Spinal cord (tissue), 9 donors: ENCODE measurements at regions not wholly inside any gene's neighbourhood (a gene's known extent, or its start where the extent isn't known, plus 50 kb on each side); places are given as distances from the start of the nearest gene placed in this dataset.

Experiments used
- DNase-seq, 6 donors: peaks; one replicate each; pipeline versions ENCODE4 v3.0.0 to v3.0.0-alpha.2; 2013 to 2015; ENCODE audit warnings: low spot score in 6 of 6, low read depth in 4 of 6
- H3K27ac ChIP-seq: one replicate; pipeline ENCODE4 v1.5.1; 2013; ENCODE audit warnings: low read depth, low read length, control low read depth
- H3K27me3 ChIP-seq: one replicate; pipeline ENCODE4 v1.6.1; 2013; ENCODE audit warnings: low read length; ENCODE audit not compliant: control insufficient read depth, insufficient read depth
- H3K36me3 ChIP-seq: one replicate; pipeline ENCODE4 v1.6.1; 2013; ENCODE audit warnings: low read length; ENCODE audit not compliant: control insufficient read depth, insufficient read depth
- H3K4me1 ChIP-seq: one replicate; pipeline ENCODE4 v1.6.1; 2013; ENCODE audit warnings: low read length; ENCODE audit not compliant: control insufficient read depth, insufficient read depth
- H3K4me3 ChIP-seq: one replicate; pipeline ENCODE4 v1.5.1; 2013; ENCODE audit warnings: low read depth, low read length, control low read depth
- H3K9me3 ChIP-seq: one replicate; pipeline ENCODE4 v1.6.1; 2013; ENCODE audit warnings: low read length; ENCODE audit not compliant: control insufficient read depth, insufficient read depth
- WGBS: methylation state at CpG from one replicate; pipeline ENCODE4 v1.1.5; 2013; ENCODE audit warnings: missing lambda C conversion rate; ENCODE audit not compliant: insufficient coverage; 5-methylcytosine and 5-hydroxymethylcytosine counted together
- donor health status: healthy.

DNA sequence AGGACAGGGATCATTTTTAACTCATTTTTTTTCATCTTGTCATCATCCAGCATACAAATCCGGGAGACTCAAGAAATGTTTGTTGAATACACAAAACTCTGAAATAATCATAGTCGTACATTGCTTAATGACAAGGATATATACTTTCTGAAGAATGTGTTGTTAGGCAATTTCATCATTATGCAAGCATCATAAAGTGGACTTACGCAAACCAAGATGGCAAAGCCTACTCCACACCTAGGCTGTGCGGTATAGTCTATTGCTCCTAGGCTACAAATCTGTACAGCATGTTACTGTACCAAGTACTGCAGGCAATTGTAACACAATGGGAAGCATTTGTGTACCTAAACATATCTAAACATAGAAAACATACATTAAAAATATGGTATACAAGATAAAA is 264.1 kb downstream of the TSHZ3 start:
- no CpG with 5 or more reads among the region's 4 CpGs for WGBS
- Histone ChIP-seq H3K4me1 (peaks cover 6% of the 10 kb centered on the region), H3K36me3 (no peaks in the 10 kb centered on the region), H3K27me3 (no peaks in the 10 kb centered on the region), H3K4me3 (no peak overlapping the region), H3K9me3 (no peaks in the 10 kb centered on the region), H3K27ac (no peak overlapping the region)
- no peak for DNase-seq

DNA sequence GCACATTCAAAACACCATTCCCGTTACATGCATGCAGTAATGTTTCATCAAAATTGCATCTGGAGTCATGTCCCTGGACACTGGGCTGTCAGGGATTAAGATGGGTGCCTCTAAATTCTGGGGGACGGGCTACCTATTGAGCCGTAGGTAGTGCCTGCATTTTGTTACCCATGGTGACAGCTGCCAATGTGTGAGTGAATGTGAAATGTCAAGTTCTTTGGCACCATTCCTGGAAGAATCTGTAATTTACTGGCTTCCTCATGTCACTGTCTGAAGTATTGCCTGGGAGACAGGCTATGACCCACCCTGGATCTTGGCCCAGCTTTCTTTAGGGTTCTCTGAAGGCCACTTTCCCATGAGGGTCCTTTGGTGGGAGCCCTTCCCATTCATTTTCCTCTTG is 266.1 kb downstream of the TSHZ3 start:
- Histone ChIP-seq H3K9me3 (no peaks in the 10 kb centered on the region), H3K4me1 (peaks cover 6% of the 10 kb centered on the region), H3K27me3 (no peaks in the 10 kb centered on the region), H3K4me3 (no peak overlapping the region), H3K36me3 (no peaks in the 10 kb centered on the region), H3K27ac (no peak overlapping the region)
- WGBS, result 28% methylated on average over 2 of the region's 3 CpGs
- peak in 2 of 6 donors; percentile 66 to 72 for DNase-seq

DNA sequence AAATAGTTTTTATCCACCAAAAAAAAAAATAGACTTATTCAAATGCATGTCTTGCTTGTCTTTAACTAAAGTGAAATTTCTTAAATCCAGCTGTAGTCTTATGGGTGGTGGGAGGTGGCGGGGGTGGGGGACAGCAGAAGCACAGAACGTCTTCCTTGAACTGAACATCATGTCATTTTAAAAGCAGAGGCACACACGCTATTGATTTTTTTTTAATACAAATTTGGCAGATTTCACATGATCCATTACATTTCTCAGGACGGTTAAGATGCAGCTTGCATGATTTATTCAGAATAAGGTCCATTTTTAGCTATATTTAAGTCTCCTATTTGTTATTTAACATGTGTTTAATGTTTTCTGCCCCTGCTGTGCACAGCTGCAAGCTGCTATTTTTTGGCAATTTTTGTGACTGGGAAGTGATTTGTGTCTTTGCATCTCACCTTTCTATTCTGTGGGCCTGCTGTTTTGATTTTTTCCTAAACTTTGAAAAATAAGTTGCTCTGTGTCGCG is 274.0 kb downstream of the TSHZ3 start:
- peak in 2 of 6 donors; percentile 21 to 59 for DNase-seq

DNA sequence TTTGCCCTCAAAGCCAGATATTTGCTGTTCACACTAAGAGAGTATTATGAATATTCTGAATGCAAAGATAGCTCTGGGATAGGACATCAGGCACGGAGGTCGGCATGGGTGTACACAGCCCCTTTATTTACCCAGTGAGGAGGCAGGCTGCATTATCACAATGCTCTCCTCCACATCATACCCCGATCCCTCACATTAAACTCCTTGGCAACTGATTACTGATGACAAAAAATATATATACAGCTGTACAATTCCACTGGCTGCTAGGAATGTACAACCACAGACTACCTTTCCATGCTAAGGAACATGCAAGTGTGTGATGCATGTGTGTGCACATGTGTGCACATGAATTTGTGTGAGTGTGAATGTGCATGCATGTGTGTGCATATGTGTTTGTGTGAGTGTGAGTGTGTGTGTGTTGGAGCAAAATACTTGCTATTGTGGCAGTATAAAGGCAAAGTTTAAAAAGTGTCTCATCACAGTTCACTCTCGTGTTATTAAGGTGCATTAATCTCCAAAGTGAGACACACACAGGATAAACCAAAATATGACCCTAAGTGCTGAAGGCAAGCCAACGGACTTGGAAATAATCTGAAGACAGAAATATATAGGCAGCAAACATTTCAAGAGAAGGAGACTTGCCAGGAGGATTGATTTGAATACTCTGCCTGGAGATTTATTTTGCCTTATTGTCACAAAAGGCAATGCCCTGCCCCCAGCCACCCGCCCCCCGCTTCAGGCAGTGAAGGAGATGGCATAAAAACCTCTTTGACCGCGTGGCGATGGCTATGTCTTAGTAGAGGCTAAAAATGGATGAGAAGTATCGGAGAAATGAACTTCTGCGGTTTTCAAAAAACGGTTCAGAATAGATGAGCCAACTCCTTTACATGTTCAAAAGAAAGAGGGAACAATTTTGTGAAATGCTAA is 274.8 kb downstream of the TSHZ3 start:
- no peak overlapping the region for H3K27ac ChIP-seq

More for the DNA sequence above, 274.0 kb downstream of the TSHZ3 start:
- H3K36me3 ChIP-seq, result no peaks in the 10 kb centered on the region
- no peaks in the 10 kb centered on the region for H3K9me3 ChIP-seq
- no peaks in the 10 kb centered on the region for H3K27me3 ChIP-seq
- no CpG with 5 or more reads among the region's 6 CpGs for WGBS
- H3K27ac ChIP-seq, result no peak overlapping the region
- no peak overlapping the region for H3K4me3 ChIP-seq
- peaks cover 25% of the 10 kb centered on the region for H3K4me1 ChIP-seq

DNA sequence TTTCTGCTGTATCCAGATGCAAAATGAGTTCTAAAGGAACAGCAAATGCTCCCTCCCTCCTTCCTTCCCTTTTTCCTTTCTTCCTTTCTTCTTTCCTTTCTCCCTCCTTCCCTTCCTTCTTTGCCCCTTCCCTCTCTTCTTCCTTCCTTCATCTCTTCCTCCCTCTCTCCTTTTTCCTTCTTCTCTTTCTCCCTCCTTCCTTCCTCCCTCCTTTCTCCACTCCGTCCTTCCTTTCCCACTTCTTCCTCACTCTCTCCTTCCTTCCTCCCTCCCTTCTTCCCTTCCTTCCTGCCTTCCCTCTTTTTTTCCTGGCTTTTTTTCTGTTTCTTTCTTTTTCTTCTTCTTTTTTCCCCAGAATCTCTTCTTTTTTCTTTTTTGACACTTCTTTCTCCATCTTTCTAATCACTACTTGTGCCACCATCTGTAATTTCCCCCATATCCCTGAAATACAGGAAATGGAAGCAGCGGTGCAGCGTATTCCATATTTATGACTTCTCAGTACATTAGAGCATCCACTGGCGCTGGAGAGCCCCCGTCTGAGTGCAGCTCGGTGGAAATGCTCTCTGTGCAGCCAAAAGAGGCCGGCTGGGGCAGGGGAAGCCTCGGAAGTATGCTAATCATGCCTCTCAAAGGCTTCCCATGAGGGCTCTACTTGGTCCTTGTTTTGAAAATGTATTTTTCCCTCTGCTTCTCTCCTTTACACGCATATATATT is 275.6 kb downstream of the TSHZ3 start:
- Histone ChIP-seq H3K27ac (no peak overlapping the region), H3K27me3 (no peaks in the 10 kb centered on the region), H3K4me1 (peaks cover 28% of the 10 kb centered on the region), H3K36me3 (no peaks in the 10 kb centered on the region), H3K9me3 (no peaks in the 10 kb centered on the region), H3K4me3 (no peak overlapping the region)
- DNase-seq, result peak in 2 of 6 donors; percentile 76 to 88
- 15% methylated on average over 7 of the region's 9 CpGs for WGBS

More for the DNA sequence above, 274.8 kb downstream of the TSHZ3 start:
- H3K9me3 ChIP-seq, result no peaks in the 10 kb centered on the region
- peaks cover 28% of the 10 kb centered on the region for H3K4me1 ChIP-seq
- no CpG with 5 or more reads among the region's 13 CpGs for WGBS
- H3K36me3 ChIP-seq, result no peaks in the 10 kb centered on the region
- no peak overlapping the region for H3K4me3 ChIP-seq
- no peaks in the 10 kb centered on the region for H3K27me3 ChIP-seq
- peak in 2 of 6 donors; percentile 68 to 74 for DNase-seq

DNA sequence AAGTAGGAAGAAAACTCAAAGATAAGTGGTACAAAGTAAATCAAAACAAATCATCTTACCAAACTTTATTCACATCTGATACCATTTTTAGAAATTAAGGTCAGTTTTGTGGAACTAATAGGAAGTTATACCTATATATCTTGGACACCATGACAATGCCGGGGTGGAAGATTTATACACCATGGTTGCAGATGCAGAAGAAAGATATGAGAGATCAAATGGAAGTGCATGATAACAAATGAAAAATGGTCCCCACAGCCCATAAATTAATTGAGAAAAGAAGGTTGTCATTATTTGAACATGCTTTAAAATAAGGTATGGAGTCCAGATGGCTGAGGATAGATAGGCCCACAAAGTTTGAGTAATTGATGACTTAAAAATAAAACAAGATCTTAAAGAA is 276.8 kb downstream of the TSHZ3 start:
- Histone ChIP-seq H3K27me3 (no peaks in the 10 kb centered on the region), H3K4me3 (no peak overlapping the region), H3K27ac (no peak overlapping the region), H3K9me3 (no peaks in the 10 kb centered on the region), H3K4me1 (peaks cover 28% of the 10 kb centered on the region), H3K36me3 (no peaks in the 10 kb centered on the region)
- no CpG with 5 or more reads among the region's 1 CpG for WGBS
- no peak for DNase-seq

DNA sequence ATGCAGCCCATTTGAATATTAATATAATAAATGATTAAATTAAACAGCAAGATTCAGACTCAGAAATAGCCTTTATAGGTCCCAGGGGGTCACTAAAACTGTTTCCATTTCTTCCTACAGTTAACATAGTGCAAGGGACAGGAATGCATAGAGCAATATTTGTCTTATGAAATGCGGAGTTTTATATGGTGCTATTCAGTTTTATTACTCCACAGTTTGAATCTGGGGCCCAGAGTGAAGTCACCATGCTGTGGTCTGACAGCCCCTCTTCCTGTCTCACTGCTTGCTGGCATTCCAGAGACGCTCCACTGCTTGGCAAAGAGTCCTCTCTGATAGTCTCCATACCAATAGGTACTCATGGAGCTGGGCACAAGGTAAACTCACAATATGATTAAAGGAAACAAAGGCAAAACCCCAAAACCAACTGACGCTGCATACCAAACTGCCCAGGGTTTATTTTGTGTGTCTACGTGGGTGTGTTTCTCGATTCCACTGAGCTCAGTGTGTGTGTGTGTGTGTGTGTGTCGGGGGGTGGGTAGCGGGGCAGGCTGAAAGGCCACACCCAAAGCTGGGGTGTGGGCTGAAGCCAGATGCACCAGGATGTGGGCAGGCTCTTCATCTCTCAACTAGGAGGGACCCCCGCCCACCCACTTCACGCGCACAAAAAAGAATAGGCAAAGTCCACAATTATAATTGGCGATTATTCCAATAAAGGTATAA is 277.9 kb downstream of the TSHZ3 start:
- Histone ChIP-seq H3K27me3 (no peaks in the 10 kb centered on the region), H3K4me3 (no peak overlapping the region), H3K36me3 (no peaks in the 10 kb centered on the region), H3K9me3 (no peaks in the 10 kb centered on the region), H3K4me1 (peaks cover 28% of the 10 kb centered on the region), H3K27ac (peak overlapping the region; percentile 40)
- peak in 2 of 6 donors; percentile 35 to 94 for DNase-seq
- WGBS, result 75% methylated on average over 6 of the region's 11 CpGs

DNA sequence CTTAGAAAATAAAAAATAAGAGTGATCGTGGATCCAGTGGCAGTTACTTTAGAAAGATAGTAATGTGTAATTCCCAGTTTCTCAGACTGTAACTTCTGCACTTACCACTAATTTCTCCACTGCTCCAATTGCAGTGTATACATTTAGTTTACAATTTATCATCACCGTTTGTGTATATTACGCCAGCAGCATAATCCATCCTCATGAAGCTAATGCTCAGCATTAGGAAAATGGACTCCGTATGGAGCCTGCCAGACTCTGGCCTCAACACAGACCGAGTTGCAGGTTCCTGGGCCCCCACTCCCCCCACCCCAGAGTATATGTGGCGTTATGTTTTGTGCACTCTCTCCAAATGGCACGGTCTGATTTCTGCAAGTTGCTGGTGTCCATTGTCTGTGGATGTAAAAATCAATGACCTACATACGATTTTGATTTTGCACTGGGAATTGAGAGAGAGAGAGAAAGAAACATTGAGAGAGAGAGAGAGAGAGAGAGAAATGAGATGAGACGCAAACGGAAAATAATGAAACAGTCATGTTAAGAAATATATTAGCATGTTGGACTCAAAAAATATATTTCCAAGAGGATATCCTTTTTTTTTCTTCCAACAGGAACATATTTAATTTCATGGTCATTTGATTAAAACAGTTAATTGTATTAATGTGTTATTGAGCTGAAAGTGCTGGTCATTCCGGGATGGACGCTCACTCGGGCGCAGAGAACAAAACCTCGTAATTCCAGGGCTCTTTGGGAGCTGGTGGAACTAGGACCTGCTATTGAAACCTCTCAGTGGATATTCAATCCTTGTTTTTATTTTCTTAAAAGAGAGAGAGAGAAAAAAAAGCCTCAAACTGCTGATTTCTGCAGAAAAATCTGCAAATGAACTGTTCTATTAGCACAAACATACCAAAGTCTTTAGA is 278.8 kb downstream of the TSHZ3 start:
- peaks cover 22% of the 10 kb centered on the region for H3K4me1 ChIP-seq
- H3K27me3 ChIP-seq, result no peaks in the 10 kb centered on the region
- H3K9me3 ChIP-seq, result no peaks in the 10 kb centered on the region
- 40% methylated on average over 2 of the region's 15 CpGs for WGBS
- H3K36me3 ChIP-seq, result no peaks in the 10 kb centered on the region
- no peak overlapping the region for H3K4me3 ChIP-seq
- H3K27ac ChIP-seq, result no peak overlapping the region
- peak in 2 of 6 donors; percentile 23 to 63 for DNase-seq
